Lung (tissue), 11 donors: ENCODE measurements at regions not wholly inside any gene's neighbourhood (a gene's known extent, or its start where the extent isn't known, plus 50 kb on each side); places are given as distances from the start of the nearest gene placed in this dataset.

Experiments
- ATAC-seq: fragments of 200-7000 bp; cut with Tn5 transposase; one replicate; pipeline ENCODE4 v1.9.1; 2020; ENCODE audit warnings: moderate number of reproducible peaks; ENCODE audit not compliant: insufficient read depth, low FRiP score
- DNase-seq, 3 donors: peaks; one replicate each; pipeline ENCODE4 v3.0.0-alpha.2; 2013 to 2017
- H3K27ac ChIP-seq, 2 donors: one replicate each; pipeline ENCODE4 v1.5.1; 2013; ENCODE audit warnings: mild to moderate bottlenecking in 2 of 2, moderate library complexity in 2 of 2, control low read depth in 1 of 2, inconsistent platforms in 1 of 2, low read depth in 1 of 2, low read length in 1 of 2
- H3K27me3 ChIP-seq, 3 donors: one replicate each; pipeline ENCODE4 v1.5.1; 2013; ENCODE audit warnings: low read length in 2 of 3; ENCODE audit not compliant: control insufficient read depth in 3 of 3, insufficient read depth in 3 of 3
- H3K36me3 ChIP-seq, 4 donors: one replicate each; pipeline ENCODE4 v1.5.1; 2013; ENCODE audit warnings: low read length in 4 of 4, mild to moderate bottlenecking in 1 of 4, moderate library complexity in 1 of 4; ENCODE audit not compliant: control insufficient read depth in 4 of 4, insufficient read depth in 4 of 4
- H3K4me1 ChIP-seq, 5 donors: one replicate each; pipeline ENCODE4 v1.5.1; 2013; ENCODE audit warnings: low read length in 5 of 5, mild to moderate bottlenecking in 2 of 5, moderate library complexity in 1 of 5; ENCODE audit not compliant: control insufficient read depth in 5 of 5, insufficient read depth in 5 of 5
- H3K4me3 ChIP-seq: one replicate; pipeline ENCODE4 v1.5.1; 2013; ENCODE audit warnings: mild to moderate bottlenecking, control low read depth, moderate library complexity
- H3K9ac ChIP-seq, 2 donors: one replicate each; pipeline ENCODE4 v1.5.1; 2013; ENCODE audit warnings: low read length in 2 of 2, control low read depth in 1 of 2; ENCODE audit not compliant: insufficient read depth in 1 of 2
- H3K9me3 ChIP-seq, 4 donors: one replicate each; pipeline ENCODE4 v1.5.1; 2013; ENCODE audit warnings: low read length in 3 of 4, mild to moderate bottlenecking in 1 of 4, moderate library complexity in 1 of 4; ENCODE audit not compliant: control insufficient read depth in 4 of 4, insufficient read depth in 3 of 4
- WGBS, 2 donors: extraction: QIAGEN DNeasy Blood & Tissue Kit; methylation state at CpG; one replicate each; pipeline ENCODE4 v1.1.7; 2013; 5-methylcytosine and 5-hydroxymethylcytosine counted together
- TF ChIP-seq, protein P1 (sequence below): IDR thresholded peaks from 2 replicates; pipeline ENCODE4 v1.5.1; 2012; ENCODE audit warnings: mild to moderate bottlenecking; ENCODE audit errors: control extremely low read depth, extremely low read depth
- donor health status: control.
- donor health status: control.
- donor health status: Bipolar disorder and iron deficiency.
- donor health status: healthy.
- donor health status: DM: yes; HTN: yes; CAD: no.

DNA sequence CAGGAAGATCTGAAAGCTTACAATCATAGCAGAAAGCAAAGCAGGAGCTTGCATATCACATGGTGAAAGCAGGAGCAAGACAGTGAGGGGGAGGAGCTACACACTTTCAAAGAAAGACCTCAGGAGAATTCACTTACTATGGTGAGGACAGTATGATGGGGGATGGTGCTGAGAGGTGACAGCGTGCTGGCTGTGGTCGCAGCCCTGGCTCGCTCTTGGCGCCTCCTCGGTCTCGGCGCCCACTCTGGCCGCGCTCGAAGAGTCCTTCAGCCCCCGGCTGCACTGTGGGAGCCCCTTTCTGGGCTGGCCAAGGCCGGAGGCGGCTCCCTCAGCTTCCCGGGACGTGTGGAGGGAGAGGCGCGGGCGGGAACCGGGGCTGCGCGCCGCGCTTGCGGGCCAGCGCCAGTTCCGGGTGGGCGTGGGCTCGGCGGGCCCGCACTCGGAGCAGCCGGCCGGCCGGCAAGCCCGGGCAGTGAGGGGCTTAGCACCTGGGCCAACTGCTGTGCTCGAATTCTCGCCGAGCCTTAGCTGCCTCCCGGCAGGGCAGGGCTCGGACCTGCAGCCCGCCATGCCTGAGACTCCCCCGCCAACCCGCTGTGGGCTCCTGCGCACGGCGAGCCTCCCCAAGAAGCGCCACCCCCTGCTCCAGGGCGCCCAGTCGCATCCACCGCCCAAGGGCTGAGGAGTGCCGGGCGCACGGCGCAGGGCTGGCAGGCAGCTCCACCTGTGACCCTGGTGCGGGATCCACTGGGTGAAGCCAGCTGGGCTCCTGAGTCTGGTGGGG lies 131.9 kb upstream of the SPATS2L start:
- H3K4me1 ChIP-seq = no peaks in the 10 kb centered on the region
- H3K9ac ChIP-seq = no peak overlapping the region
- H3K9me3 ChIP-seq = no peaks in the 10 kb centered on the region
- H3K36me3 ChIP-seq = no peaks in the 10 kb centered on the region
- whole genome bisulfite sequencing, 2 donors = 97% methylated on average over 28 to 55 of the region's 55 CpGs
- no peak overlapping the region for H3K4me3 ChIP-seq
- ATAC-seq = no peak
- H3K27me3 ChIP-seq = no peaks in the 10 kb centered on the region
- H3K27ac ChIP-seq = no peak overlapping the region
- DNase-seq = no peak
- TF ChIP-seq, protein P1, sequence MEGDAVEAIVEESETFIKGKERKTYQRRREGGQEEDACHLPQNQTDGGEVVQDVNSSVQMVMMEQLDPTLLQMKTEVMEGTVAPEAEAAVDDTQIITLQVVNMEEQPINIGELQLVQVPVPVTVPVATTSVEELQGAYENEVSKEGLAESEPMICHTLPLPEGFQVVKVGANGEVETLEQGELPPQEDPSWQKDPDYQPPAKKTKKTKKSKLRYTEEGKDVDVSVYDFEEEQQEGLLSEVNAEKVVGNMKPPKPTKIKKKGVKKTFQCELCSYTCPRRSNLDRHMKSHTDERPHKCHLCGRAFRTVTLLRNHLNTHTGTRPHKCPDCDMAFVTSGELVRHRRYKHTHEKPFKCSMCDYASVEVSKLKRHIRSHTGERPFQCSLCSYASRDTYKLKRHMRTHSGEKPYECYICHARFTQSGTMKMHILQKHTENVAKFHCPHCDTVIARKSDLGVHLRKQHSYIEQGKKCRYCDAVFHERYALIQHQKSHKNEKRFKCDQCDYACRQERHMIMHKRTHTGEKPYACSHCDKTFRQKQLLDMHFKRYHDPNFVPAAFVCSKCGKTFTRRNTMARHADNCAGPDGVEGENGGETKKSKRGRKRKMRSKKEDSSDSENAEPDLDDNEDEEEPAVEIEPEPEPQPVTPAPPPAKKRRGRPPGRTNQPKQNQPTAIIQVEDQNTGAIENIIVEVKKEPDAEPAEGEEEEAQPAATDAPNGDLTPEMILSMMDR = no peak

DNA sequence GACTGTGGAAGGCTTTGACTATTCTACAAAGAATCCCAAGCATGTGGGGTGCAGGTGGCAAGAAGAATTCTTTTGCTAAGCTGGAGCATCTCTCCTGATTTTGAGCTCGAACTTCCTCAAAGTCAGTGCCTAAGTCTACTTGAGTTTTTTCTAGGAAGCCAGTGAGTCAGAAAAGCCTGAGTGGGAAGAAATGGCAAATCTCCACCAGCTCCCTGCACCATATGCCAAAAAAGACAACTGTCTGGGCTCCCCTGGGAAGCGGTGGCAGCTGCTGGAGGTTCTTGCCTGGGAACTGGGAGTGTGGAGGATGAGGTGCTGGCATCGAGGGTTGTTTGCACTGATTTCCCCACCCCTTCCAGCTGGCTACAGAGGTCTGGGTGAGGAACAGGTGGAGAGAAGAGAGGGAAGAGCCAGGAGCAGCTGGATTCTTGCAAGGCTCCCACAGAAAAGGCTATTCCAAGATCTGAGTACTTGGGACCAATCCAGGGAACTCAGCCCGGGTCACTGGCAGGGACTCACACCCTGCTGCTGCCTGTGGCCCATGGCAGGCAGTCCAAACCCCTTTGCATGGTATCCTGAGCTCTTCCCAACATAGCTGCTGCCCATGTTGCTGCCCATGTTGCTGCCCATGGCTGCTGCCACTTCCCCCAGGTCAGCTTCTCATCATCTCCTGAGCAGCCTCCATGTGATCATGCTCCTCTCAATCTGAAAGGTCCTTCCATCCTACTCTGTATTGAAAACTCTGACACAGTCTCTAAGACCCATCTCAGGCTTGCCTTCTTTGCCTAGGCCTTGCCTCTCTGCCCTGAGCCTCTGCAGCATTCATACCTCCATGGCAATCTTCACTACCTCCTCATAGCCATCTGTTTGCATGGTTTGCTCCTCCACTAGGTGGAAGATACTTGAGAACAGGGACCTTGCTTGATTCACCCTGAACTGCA lies 128.3 kb upstream of the SPATS2L start:
- WGBS, 2 donors = 37 to 68% methylated on average over 4 of the region's 4 CpGs
- no peak for ATAC-seq

DNA sequence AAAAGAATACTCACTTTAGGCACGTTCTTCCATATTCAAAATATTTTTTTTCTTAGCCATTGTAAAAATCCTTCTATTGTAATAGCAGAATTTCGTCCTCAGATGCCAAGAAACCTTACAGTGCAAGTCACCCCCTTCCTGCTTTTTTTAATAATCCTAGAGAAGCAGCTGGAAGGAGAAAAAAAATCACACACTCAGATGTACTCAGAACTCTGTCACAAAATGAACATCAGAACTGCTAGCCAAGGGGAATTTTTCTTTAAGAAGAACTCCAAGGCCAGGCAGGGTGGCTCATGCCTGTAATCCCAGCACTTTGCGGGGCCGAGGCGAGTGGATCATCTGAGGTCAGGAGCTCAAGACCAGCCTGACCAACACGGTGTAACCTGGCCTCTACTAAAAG lies 127.3 kb upstream of the SPATS2L start:
- Histone ChIP-seq H3K27me3 (no peaks in the 10 kb centered on the region), H3K9ac (no peak overlapping the region), H3K27ac (no peak overlapping the region), H3K4me1 (peaks cover 0 to 5% (median 0%) of the 10 kb centered on the region in 5 donors), H3K36me3 (no peaks in the 10 kb centered on the region), H3K4me3 (no peak overlapping the region), H3K9me3 (peaks cover 0 to 2% (median 0%) of the 10 kb centered on the region in 4 donors)
- 64 to 76% methylated on average over 6 of the region's 6 CpGs for WGBS, 2 donors
- DNase-seq = no peak
- ATAC-seq = no peak
- TF ChIP-seq, protein P1 = no peak

More for the DNA sequence above, 128.3 kb upstream of the SPATS2L start:
- Histone ChIP-seq H3K4me3 (no peak overlapping the region), H3K36me3 (no peaks in the 10 kb centered on the region), H3K9me3 (peaks cover 0 to 2% (median 0%) of the 10 kb centered on the region in 4 donors), H3K4me1 (peaks cover 0 to 5% (median 0%) of the 10 kb centered on the region in 5 donors), H3K9ac (no peak overlapping the region), H3K27me3 (no peaks in the 10 kb centered on the region), H3K27ac (no peak overlapping the region)
- TF ChIP-seq, protein P1 = no peak
- no peak for DNase-seq
